ENCODE measurements at regions not wholly inside any gene's neighbourhood (a gene's known extent, or its start where the extent isn't known, plus 50 kb on each side); places are given as distances from the start of the nearest gene placed in this dataset.

DNA sequence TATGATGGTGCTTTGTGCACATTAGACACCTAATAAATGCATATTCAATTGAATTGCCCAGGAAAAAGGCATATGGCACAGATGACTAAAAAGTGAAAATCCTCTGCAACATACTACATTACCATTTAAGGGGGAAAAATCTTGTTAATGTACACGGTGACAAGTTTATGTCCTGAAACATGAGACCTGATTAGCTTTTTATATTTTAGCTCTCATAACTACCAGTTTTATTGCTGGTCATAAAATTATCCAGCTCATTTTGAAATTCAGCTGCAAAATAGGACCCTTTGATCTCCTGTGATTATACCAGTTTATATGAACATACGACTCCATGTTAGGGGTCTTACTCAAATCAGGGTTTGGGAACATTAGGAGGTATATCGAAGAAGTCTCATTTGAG, 684.6 kb upstream of the CCDC54 start:
- H3K27ac Mint-ChIP-seq, result no peak overlapping the region
- no peak for DNase-seq (ENCODE audit: low spot score in 2 of 2)

DNA sequence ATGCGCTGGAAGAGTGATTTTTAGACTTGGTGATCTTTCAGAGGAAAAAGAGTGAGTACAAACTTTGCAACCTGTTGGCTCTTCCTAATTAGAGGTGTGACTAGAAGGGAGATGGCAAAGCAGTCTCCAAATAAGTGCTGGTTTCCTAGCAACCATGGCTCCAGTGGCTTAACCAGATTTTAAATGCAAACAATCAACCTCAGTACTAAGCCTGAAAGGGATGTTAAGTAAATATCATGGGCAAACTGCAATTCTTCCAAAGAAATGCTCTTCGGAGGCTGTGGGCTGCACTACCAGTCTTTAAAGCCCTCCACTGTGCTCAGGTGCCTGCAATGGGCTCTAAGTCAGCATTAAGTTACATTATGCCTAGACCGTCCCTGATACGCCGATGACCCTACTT, 678.1 kb upstream of the CCDC54 start:
- Mint-ChIP-seq H3K4me1 (no peaks in the 10 kb centered on the region), H3K36me3 (no peaks in the 10 kb centered on the region), H3K27ac (no peak overlapping the region), H3K4me3 (no peak overlapping the region), H3K9me3 (no peaks in the 10 kb centered on the region)
- no peak for ATAC-seq
- no peak for DNase-seq (ENCODE audit: low spot score in 2 of 2)

More for the DNA sequence above, 684.6 kb upstream of the CCDC54 start:
- no peak overlapping the region for H3K4me3 Mint-ChIP-seq
- no peaks in the 10 kb centered on the region for H3K9me3 Mint-ChIP-seq
- H3K4me1 Mint-ChIP-seq, result no peaks in the 10 kb centered on the region
- no peak for ATAC-seq
- H3K36me3 Mint-ChIP-seq, result no peaks in the 10 kb centered on the region

DNA sequence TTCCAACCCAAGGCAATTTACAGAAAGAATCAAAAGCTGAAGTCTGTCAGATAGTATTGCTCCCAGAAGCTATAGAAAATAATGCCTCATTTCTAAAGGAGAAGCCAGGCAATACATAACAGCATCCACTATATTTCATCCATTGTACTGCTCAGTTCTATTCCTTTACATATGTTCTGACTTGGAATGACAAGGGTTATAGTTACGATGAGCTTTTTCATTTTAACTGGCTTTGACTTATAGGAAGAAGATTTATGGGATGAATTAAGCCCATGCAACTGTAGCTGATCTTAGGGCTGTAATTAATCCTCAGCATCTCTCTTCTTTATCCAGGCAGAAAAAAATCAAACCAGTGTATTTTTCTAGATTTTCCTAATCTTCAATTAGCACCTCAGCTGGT, 676.3 kb upstream of the CCDC54 start:
- ATAC-seq (no peak), DNase-seq (ENCODE audit: low spot score in 2 of 2) (no peak)
- Mint-ChIP-seq H3K36me3 (no peaks in the 10 kb centered on the region), H3K9me3 (no peaks in the 10 kb centered on the region), H3K4me1 (no peaks in the 10 kb centered on the region), H3K27ac (no peak overlapping the region), H3K4me3 (no peak overlapping the region)

DNA sequence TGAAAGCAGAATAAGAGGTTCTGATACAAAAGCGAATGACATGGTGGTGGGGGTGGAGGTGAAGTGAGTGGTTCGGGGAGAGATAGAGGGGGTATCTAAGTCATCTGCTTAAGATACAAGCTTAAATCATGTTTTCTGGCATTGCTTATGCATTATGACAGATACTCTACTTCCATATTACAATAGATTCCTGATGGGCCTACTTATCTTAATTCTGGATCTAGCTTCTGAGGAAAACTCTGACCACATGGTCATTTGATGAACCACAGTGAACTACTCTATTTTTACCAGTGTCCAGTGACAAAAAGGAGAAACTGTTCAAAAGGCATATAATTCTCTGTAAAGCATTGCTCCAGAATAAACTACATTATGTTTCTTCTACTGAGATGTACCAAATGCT, 673.7 kb upstream of the CCDC54 start:
- DNase-seq (ENCODE audit: low spot score in 2 of 2) (no peak), ATAC-seq (no peak)
- H3K27ac Mint-ChIP-seq, result no peak overlapping the region
- H3K4me1 Mint-ChIP-seq, result no peaks in the 10 kb centered on the region
- H3K4me3 Mint-ChIP-seq, result no peak overlapping the region
- no peaks in the 10 kb centered on the region for H3K9me3 Mint-ChIP-seq
- no peaks in the 10 kb centered on the region for H3K36me3 Mint-ChIP-seq

DNA sequence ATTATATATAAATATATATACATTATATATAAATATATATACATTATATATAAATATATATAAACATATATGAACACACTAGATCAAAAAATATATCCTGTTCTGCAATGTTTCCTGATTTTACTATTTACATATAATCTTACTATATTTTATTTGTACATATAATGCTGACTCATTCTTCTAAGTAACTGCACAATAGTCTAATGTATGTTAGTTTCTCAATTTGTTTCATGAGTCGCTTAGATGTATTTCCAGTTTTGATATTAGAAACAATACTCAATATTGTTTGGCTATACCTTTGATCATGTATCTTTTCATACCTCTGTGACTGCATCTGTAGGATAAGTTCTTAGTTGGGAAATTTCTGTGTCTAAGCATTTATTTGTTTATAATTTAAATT, 669.9 kb upstream of the CCDC54 start:
- no peak for DNase-seq (ENCODE audit: low spot score in 2 of 2)
- Mint-ChIP-seq H3K4me3 (no peak overlapping the region), H3K4me1 (no peaks in the 10 kb centered on the region), H3K27ac (no peak overlapping the region), H3K9me3 (no peaks in the 10 kb centered on the region), H3K36me3 (no peaks in the 10 kb centered on the region)
- ATAC-seq, result no peak

DNA sequence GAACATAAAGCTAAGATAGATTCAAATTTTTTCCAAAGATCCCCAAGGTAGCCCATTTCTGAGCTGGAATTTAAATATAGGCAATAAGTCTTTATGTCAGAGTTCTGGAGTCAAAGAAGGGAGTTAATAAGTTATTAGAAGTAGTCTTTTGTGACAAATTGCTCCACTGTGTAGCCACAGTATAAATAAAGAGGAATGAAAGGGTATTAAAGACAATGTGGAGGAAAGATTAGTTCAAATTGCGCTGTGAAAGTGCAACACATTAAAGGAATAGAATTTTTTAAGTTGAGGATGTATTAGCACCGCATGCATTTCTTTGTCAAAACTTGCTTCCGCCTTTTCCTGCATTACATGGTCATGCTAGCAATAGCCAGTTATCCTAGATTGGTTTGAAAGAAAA, 666.6 kb upstream of the CCDC54 start:
- no peak overlapping the region for H3K4me3 Mint-ChIP-seq
- no peak overlapping the region for H3K27ac Mint-ChIP-seq
- no peaks in the 10 kb centered on the region for H3K36me3 Mint-ChIP-seq
- no peaks in the 10 kb centered on the region for H3K9me3 Mint-ChIP-seq
- H3K4me1 Mint-ChIP-seq, result no peaks in the 10 kb centered on the region
- DNase-seq (ENCODE audit: low spot score in 2 of 2), result no peak
- no peak for ATAC-seq

DNA sequence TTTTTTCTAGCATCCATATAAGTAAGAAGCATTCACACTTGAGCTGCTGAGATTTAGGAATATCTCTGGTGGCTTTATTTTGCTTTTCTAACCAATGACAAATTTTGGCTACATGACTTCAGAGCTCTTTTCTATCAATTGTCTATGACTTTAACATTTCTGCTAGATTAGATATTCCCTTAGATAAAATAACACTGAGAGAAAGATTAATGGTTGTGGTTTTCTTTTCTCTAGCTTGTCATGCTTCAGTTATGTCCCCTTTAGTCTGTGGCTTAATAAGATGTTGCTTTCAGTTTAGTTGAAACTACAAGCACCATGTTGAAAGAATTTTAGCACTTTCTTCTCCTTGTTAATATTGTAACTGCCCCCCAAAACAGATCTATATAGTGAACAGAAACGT, 665.6 kb upstream of the CCDC54 start:
- ATAC-seq (no peak), DNase-seq (ENCODE audit: low spot score in 2 of 2) (no peak)
- H3K4me3 Mint-ChIP-seq, result no peak overlapping the region
- no peaks in the 10 kb centered on the region for H3K4me1 Mint-ChIP-seq
- H3K36me3 Mint-ChIP-seq, result no peaks in the 10 kb centered on the region
- H3K27ac Mint-ChIP-seq, result no peak overlapping the region
- no peaks in the 10 kb centered on the region for H3K9me3 Mint-ChIP-seq

DNA sequence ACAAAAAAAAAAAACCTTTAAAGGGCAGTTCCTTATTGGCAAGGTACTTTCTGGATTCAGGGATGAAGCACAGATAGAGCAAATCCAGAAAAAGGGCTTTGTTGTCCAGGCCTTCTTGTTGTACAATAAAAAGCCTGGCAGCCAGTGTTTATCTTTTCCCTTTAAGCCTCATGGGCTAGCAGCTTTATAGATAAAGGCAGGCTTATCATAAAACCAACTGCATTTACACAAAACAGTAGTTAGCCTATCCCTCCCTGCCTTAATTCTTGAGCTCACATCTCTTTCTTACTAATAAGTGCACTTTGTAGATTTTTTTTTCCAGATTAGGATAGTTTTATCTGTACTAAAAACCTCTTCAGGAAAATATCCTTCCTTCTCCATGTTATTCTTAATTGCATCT, 662.8 kb upstream of the CCDC54 start:
- Mint-ChIP-seq H3K27ac (no peak overlapping the region), H3K36me3 (no peaks in the 10 kb centered on the region), H3K4me1 (no peaks in the 10 kb centered on the region), H3K9me3 (no peaks in the 10 kb centered on the region), H3K4me3 (no peak overlapping the region)
- DNase-seq (ENCODE audit: low spot score in 2 of 2) (no peak), ATAC-seq (no peak)

DNA sequence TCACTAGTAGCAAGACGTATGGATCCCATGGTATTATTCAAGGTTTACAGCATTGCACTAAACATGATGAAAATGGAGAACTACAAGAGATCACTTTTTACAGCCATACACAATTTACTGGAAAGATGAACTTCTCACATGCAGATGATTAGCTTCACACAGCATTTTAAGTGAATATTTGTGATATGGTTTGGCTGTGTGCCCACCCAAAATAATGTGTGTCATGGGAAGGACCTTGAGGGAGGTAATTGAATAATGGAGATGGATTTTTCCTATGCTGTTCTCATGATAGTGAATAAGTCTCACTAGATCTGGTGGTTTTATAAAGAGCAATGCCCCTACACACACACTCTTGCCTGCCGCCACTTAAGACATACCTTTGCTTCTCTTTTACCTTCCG, 662.0 kb upstream of the CCDC54 start:
- ATAC-seq, result no peak
- H3K4me1 Mint-ChIP-seq, result no peaks in the 10 kb centered on the region
- no peak overlapping the region for H3K4me3 Mint-ChIP-seq
- DNase-seq (ENCODE audit: low spot score in 2 of 2), result no peak
- H3K36me3 Mint-ChIP-seq, result no peaks in the 10 kb centered on the region
- H3K9me3 Mint-ChIP-seq, result no peaks in the 10 kb centered on the region
- no peak overlapping the region for H3K27ac Mint-ChIP-seq

DNA sequence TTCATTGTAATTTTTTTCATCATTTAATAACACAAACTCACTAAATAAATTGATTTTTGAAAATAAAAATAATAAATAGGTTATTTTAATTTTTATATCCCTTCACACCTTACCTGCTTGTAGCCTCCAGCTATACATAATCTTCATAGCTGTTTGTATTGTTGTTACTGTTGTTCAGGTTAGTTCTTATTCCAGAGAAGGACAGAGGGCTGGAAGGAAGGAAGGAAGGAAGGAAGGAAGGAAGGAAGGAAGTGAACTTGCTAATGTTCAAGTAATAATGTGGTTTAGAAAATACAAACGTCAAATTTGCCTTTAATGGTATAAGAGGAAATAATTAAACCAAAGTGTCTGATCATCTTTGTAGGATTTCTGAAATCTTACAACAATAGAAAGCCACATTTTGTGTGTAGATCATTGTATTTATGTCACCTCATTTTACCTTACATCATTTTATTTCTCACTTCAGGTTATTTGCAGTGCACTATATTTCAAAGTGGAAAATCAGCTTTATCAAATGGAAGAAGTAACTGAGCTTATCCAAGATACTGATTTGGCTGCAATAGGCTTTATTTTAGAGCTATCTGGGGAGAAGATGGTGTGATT, 660.0 kb upstream of the CCDC54 start:
- no peaks in the 10 kb centered on the region for H3K4me1 Mint-ChIP-seq
- no peak overlapping the region for H3K4me3 Mint-ChIP-seq
- ATAC-seq (no peak), DNase-seq (ENCODE audit: low spot score in 2 of 2) (no peak)
- H3K9me3 Mint-ChIP-seq, result no peaks in the 10 kb centered on the region
- H3K36me3 Mint-ChIP-seq, result no peaks in the 10 kb centered on the region
- H3K27ac Mint-ChIP-seq, result no peak overlapping the region

DNA sequence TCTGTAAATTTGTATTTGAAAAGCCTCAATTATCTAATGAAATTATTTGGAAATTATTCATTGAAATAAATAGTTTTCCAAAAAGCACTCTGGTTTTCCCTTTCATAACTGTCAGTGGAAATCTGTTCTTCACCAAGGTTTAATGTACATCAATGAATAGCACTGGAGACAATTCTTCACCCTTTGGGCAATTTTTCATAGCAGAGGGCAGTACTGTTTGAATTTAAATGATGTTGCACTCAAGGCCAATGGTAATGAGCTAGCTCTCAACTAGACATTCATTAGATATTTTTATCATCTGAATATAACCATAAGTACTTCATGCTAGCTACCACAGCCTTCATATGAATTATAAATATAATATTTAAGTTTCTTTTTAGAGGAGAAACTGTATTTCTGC, 658.2 kb upstream of the CCDC54 start:
- Mint-ChIP-seq H3K4me3 (no peak overlapping the region), H3K9me3 (no peaks in the 10 kb centered on the region), H3K4me1 (no peaks in the 10 kb centered on the region), H3K27ac (no peak overlapping the region), H3K36me3 (no peaks in the 10 kb centered on the region)
- DNase-seq (ENCODE audit: low spot score in 2 of 2) (no peak), ATAC-seq (no peak)

DNA sequence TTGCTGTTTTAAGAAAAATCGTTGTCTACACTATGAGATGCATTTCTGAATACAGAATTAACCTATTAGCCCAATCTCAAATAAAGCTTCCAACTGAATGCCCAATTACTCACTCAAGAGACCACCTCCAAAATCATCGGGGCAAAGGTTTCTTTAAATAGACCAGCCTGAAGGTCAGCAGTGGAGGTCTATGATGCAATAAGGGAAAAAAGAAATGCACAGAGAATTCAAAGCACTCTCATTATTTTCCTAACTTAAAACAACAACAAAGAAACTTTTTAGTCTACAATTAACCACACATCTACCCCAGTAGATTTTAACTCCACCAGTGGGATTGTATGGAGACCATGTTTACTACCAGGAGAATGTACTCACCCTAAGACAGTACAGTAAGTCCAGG, 657.7 kb upstream of the CCDC54 start:
- ATAC-seq, result no peak
- Mint-ChIP-seq H3K27ac (no peak overlapping the region), H3K4me3 (no peak overlapping the region), H3K4me1 (no peaks in the 10 kb centered on the region), H3K36me3 (no peaks in the 10 kb centered on the region), H3K9me3 (no peaks in the 10 kb centered on the region)
- DNase-seq (ENCODE audit: low spot score in 2 of 2), result no peak

DNA sequence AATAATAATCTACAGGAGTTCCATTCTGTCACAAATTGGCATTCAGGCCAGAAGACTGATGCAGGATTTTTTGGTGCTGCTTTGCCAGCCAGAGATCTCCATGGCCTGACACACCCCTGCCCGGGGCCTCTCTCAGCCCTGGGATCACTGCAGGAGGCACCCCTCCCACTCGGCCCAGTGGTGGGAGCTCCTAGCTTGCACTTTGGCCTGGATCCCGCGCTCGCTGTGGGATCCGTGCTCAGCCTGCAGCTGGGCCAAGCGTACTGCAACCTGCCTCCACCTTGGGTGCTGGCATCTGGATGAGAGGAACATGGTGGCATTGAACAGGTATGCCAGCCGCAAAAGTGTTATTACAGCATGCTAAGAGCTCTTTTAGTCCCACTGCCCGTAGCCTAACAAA, 656.7 kb upstream of the CCDC54 start:
- ATAC-seq (no peak), DNase-seq (ENCODE audit: low spot score in 2 of 2) (no peak)
- Mint-ChIP-seq H3K4me1 (no peaks in the 10 kb centered on the region), H3K9me3 (no peaks in the 10 kb centered on the region), H3K27ac (no peak overlapping the region), H3K4me3 (no peak overlapping the region), H3K36me3 (no peaks in the 10 kb centered on the region)

DNA sequence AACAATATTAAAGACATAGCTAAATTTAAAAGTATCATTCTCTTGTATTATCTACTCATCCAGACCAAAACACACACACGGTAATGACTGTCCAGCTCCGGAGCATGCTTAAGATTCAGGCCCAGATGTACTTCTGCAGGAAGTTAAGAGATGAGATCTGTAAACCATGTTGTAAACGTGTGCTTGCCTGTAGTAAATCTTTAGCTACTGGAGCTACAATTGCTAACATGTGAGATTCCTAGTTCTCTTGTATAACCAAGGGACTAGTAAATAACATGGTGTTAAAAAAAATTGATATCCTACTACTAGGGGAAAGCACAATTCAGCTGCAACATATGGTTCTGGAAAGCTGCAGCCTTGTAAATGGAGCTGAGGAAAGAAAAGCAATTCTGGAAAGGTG, 651.7 kb upstream of the CCDC54 start:
- Mint-ChIP-seq H3K4me3 (no peak overlapping the region), H3K9me3 (no peaks in the 10 kb centered on the region), H3K27ac (no peak overlapping the region), H3K36me3 (no peaks in the 10 kb centered on the region), H3K4me1 (no peaks in the 10 kb centered on the region)
- no peak for DNase-seq (ENCODE audit: low spot score in 2 of 2)
- no peak for ATAC-seq

DNA sequence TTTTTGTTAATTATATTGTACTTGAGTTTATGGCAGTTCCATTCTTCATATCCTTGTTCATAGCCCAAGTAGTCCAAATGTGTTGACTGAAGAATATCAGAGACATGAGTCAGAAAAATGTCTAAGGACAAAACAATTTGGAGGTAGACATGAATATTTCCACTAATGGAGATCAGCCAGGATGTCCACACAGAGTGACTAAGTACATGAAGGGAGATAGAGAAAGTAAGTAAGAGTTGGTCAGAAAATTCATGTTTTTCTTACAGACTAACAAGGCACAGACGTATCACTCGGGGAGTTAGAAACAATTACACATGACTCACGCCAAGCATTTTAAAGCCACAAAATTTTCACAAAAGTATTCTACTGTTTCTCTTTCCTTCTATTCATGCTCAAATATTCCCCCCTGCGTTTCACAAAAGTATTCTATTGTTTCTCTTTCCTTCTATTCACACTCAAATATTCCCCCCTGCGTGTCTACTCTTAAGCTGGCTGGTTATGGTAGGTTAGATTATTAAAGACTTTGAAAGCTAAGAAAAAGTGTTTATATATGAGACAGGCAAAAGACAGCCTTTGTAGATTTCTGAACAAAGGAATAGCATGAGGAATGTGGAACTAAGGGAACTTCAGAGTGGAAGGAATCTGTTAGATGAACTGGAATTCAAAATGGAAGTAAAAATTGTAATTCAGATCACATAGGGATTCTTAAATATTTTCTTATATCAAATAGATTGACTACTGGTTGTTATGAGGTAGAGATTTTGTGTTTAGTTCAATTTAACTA, 648.7 kb upstream of the CCDC54 start:
- no peak for ATAC-seq
- H3K9me3 Mint-ChIP-seq, result no peaks in the 10 kb centered on the region
- no peaks in the 10 kb centered on the region for H3K4me1 Mint-ChIP-seq
- no peaks in the 10 kb centered on the region for H3K36me3 Mint-ChIP-seq
- no peak for DNase-seq (ENCODE audit: low spot score in 2 of 2)
- H3K27ac Mint-ChIP-seq, result no peak overlapping the region
- H3K4me3 Mint-ChIP-seq, result no peak overlapping the region

DNA sequence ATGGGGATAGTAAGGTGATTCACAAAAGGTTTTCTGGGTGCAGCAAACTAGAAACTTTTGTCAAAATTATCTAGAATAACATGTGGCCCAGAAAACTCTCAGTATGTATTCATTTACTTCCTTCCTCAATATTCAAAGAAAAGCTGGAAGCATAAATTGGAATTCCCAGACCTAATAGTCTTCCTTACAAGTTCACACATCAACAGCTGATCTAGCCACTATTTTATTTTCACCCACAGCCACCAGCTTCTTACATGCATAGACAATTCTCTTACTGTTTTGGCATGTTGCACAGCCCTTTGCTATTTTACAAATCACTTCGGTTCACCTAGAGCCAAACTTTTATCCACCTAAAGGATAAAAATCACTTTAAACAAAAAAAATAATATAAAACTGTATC, 647.8 kb upstream of the CCDC54 start:
- H3K27ac Mint-ChIP-seq, result no peak overlapping the region
- ATAC-seq, result no peak
- H3K36me3 Mint-ChIP-seq, result no peaks in the 10 kb centered on the region
- no peaks in the 10 kb centered on the region for H3K4me1 Mint-ChIP-seq
- no peak for DNase-seq (ENCODE audit: low spot score in 2 of 2)
- H3K4me3 Mint-ChIP-seq, result no peak overlapping the region
- no peaks in the 10 kb centered on the region for H3K9me3 Mint-ChIP-seq

Measured in stimulated activated effector memory CD8-positive, alpha-beta T cell treated with anti-CD3 and anti-CD28 coated beads, Interleukin-12 subunit alpha, Interleukin-12 subunit beta, amount 100 ng/mL, for 72 hours (primary cell).